Spleen (tissue), 11 donors: ENCODE measurements at regions not wholly inside any gene's neighbourhood (a gene's known extent, or its start where the extent isn't known, plus 50 kb on each side); places are given as distances from the start of the nearest gene placed in this dataset.
"Not testable (repeated sequence)": the region's sequence is repeated elsewhere in the genome, so short reads cannot be mapped to it uniquely, and the experiment has no call there.

Source experiments
- DNase-seq: peaks from one replicate; pipeline ENCODE4 v3.0.0-alpha.2; 2020
- H3K27ac ChIP-seq, 8 donors: fragments of 200-600 bp; sonication (generic) in 7 of 8; 1 replicate in 4 of 8; 2 replicates in 4 of 8; pipeline versions ENCODE4 v1.5.0 to v1.8.0; 2016 to 2021; ENCODE audit warnings: inconsistent platforms in 4 of 8, mild to moderate bottlenecking in 4 of 8, moderate library complexity in 1 of 8
- H3K27me3 ChIP-seq, 7 donors: fragments of 200-600 bp; sonication (generic) in 6 of 7; replicated peaks in 1 of 7; 1 replicate in 4 of 7; 2 replicates in 3 of 7; pipeline versions ENCODE4 v1.5.0 to v1.8.0; 2016 to 2021; ENCODE audit warnings: inconsistent platforms in 3 of 7, mild to moderate bottlenecking in 1 of 7
- H3K36me3 ChIP-seq, 6 donors: fragments of 200-600 bp; sonication (generic) in 5 of 6; 1 replicate in 4 of 6; 2 replicates in 2 of 6; pipeline versions ENCODE4 v1.5.0 to v1.8.0; 2016 to 2021; ENCODE audit warnings: inconsistent platforms in 2 of 6
- H3K4me1 ChIP-seq, 6 donors: fragments of 200-600 bp; sonication (generic) in 5 of 6; 1 replicate in 3 of 6; 2 replicates in 3 of 6; pipeline versions ENCODE4 v1.5.0 to v1.8.0; 2016 to 2021; ENCODE audit warnings: inconsistent platforms in 3 of 6
- H3K4me3 ChIP-seq, 8 donors: fragments of 200-600 bp; sonication (generic) in 7 of 8; 1 replicate in 4 of 8; 2 replicates in 4 of 8; pipeline versions ENCODE4 v1.5.0 to v1.8.0; 2016 to 2021; ENCODE audit warnings: inconsistent platforms in 4 of 8, mild to moderate bottlenecking in 4 of 8, moderate library complexity in 2 of 8
- H3K9me3 ChIP-seq, 8 donors: fragments of 200-600 bp; sonication (generic) in 7 of 8; 1 replicate in 4 of 8; 2 replicates in 4 of 8; pipeline versions ENCODE4 v1.5.0 to v1.8.0; 2016 to 2021; ENCODE audit warnings: inconsistent platforms in 4 of 8
- CTCF ChIP-seq, 11 experiments: fragments of 200-600 bp in 7 of 11; fragments of 450-650 bp in 4 of 11; sonication (generic) in 4 of 11; IDR thresholded peaks in 8 of 11; conservative IDR thresholded peaks in 3 of 11; 1 replicate in 7 of 11; 2 replicates in 4 of 11; pipeline versions ENCODE4 v1.4.0 to v1.8.0; 2016 to 2021; ENCODE audit warnings: antibody characterized with exemption in 11 of 11, inconsistent platforms in 4 of 11, mild to moderate bottlenecking in 1 of 11
- POLR2A ChIP-seq, 3 donors: fragments of 450-650 bp; IDR thresholded peaks; one replicate each; pipeline ENCODE4 v1.5.1; 2017; ENCODE audit warnings: antibody characterized with exemption in 3 of 3, mild to moderate bottlenecking in 1 of 3
- POLR2AphosphoS5 ChIP-seq, 3 donors: sonication (generic); formaldehyde crosslinking; IDR thresholded peaks; one replicate each; pipeline ENCODE4 v1.5.1; 2017; ENCODE audit warnings: antibody characterized with exemption in 3 of 3
- WGBS, 5 donors: extraction: QIAGEN DNeasy Blood & Tissue Kit in 3 of 5; methylation state at CpG; one replicate each; pipeline versions ENCODE4 v1.1.5 to v1.1.7; 2013 to 2018; 5-methylcytosine and 5-hydroxymethylcytosine counted together
- intact Hi-C: fragments of 100-400 bp; cut with DNase I; formaldehyde crosslinking; loops from one replicate; pipeline ENCODE4 v1.15.0; 2023; ENCODE audit warnings: low total_unique reads
- donor health status: healthy with polysubstance abuse.
- donor health status: DM: no; HTN: no; CAD: no; lungs with moderate emphysema.
- donor health status: DM: no; HTN: no; CAD: no.
- donor health status: Bipolar disorder and iron deficiency.
- donor health status: healthy.
- donor health status: DM: no; HTN: no; CAD: no.
- donor health status: DM: yes; HTN: yes; CAD: no.

- intact Hi-C loops = no loop called here
- no peaks in the 10 kb centered on the region for H3K36me3 ChIP-seq
- H3K27ac ChIP-seq = no peak overlapping the region
- TF ChIP-seq POLR2AphosphoS5 (IDR thresholded peaks at IDR 0.05) (no peak), CTCF (IDR thresholded peaks at IDR 0.05 in 8 of 11, conservative IDR thresholded peaks at IDR 0.05 in 3 of 11) (no peak), POLR2A (IDR thresholded peaks at IDR 0.05) (no peak)
- no peaks in the 10 kb centered on the region for H3K4me1 ChIP-seq
- H3K27me3 ChIP-seq = peaks cover 0 to 57% (median 0%) of the 10 kb centered on the region in 7 donors
- H3K4me3 ChIP-seq = no peak overlapping the region
- DNase-seq = no peak
- WGBS, 5 donors = 75 to 81% (median 78%) methylated on average over 14 of the region's 14 CpGs
- peaks cover 0 to 17% (median 12%) of the 10 kb centered on the region in 8 donors for H3K9me3 ChIP-seq
Observed at GRCh38 chr13:112160558-112160957, 93.6 kb downstream of the SOX1 start.

- H3K27me3 ChIP-seq = peaks cover 0 to 66% (median 0%) of the 10 kb centered on the region in 7 donors
- H3K27ac ChIP-seq = no peak overlapping the region
- WGBS, 5 donors = 34 to 51% (median 35%) methylated on average over 21 of the region's 21 CpGs
- H3K4me3 ChIP-seq = no peak overlapping the region
- no peak for DNase-seq
- no peaks in the 10 kb centered on the region for H3K4me1 ChIP-seq
- TF ChIP-seq POLR2AphosphoS5 (IDR thresholded peaks at IDR 0.05) (no peak), CTCF (IDR thresholded peaks at IDR 0.05 in 8 of 11, conservative IDR thresholded peaks at IDR 0.05 in 3 of 11) (no peak), POLR2A (IDR thresholded peaks at IDR 0.05) (no peak)
- peaks cover 0 to 17% (median 12%) of the 10 kb centered on the region in 8 donors for H3K9me3 ChIP-seq
- intact Hi-C loops = no loop called here
- H3K36me3 ChIP-seq = no peaks in the 10 kb centered on the region
Observed at GRCh38 chr13:112161521-112162301, 94.8 kb downstream of the SOX1 start.

- DNase-seq, H3K9me3 ChIP-seq, H3K4me1 ChIP-seq, H3K36me3 ChIP-seq, intact Hi-C loops, H3K4me3 ChIP-seq, H3K27ac ChIP-seq: not testable (repeated sequence)
- WGBS, 5 donors = 95 to 97% (median 96%) methylated on average over 84 to 97 of the region's 97 CpGs
- H3K27me3 ChIP-seq = peaks cover 0 to 62% (median 0%) of the 10 kb centered on the region in 7 donors
Observed at GRCh38 chr13:112163691-112164660, 97.0 kb downstream of the SOX1 start.

- Histone ChIP-seq H3K27me3 (peaks cover 0 to 46% (median 0%) of the 10 kb centered on the region in 7 donors), H3K4me1 (no peaks in the 10 kb centered on the region), H3K27ac (no peak overlapping the region), H3K36me3 (no peaks in the 10 kb centered on the region), H3K4me3 (no peak overlapping the region), H3K9me3 (no peaks in the 10 kb centered on the region)
- intact Hi-C loops = no loop called here
- 58 to 75% (median 62%) methylated on average over 5 to 9 of the region's 9 CpGs for WGBS, 5 donors
- TF ChIP-seq POLR2A (IDR thresholded peaks at IDR 0.05) = no peak
- no peak for TF ChIP-seq CTCF (IDR thresholded peaks at IDR 0.05 in 8 of 11, conservative IDR thresholded peaks at IDR 0.05 in 3 of 11)
- TF ChIP-seq POLR2AphosphoS5 (IDR thresholded peaks at IDR 0.05) = no peak
- no peak for DNase-seq
Observed at GRCh38 chr13:112165712-112166111, 98.8 kb downstream of the SOX1 start.
